Astrocyte (in vitro differentiated cells and primary cell): ENCODE measurements at regions not wholly inside any gene's neighbourhood (a gene's known extent, or its start where the extent isn't known, plus 50 kb on each side); places are given as distances from the start of the nearest gene placed in this dataset.

Source experiments
- EZH2 ChIP-seq: IDR thresholded peaks from 2 replicates; pipeline ENCODE4 v1.6.1; 2012; ENCODE audit warnings: mild to moderate bottlenecking, low read length, inconsistent platforms; ENCODE audit not compliant: insufficient read depth
- TF ChIP-seq, protein P1 (sequence below): IDR thresholded peaks from 2 replicates; pipeline ENCODE4 v1.5.1; 2011; ENCODE audit warnings: low read depth, mild to moderate bottlenecking, inconsistent platforms, low read length, moderate library complexity; ENCODE audit not compliant: insufficient read depth

DNA sequence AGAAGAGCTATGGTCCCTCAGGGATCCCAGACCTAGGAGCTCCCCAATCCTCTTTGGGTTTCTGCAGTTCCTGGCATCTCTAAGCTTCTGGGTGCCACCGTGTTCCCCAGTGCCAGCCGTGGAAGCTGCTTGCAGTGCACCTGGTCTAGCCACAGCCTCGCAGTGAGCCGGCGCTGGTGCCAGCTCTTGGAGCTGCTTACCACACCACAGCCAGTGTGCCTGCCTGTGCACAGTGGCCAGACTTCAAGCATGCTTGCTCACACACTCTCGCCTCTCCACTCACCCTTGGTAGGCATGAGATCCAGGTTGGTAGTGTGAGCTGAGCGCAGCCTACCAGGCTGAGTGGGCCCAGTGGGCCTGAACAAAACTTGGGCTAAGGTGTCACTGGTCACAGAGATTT lies 971.9 kb downstream of the DCDC2C start:
- TF ChIP-seq, protein P1, sequence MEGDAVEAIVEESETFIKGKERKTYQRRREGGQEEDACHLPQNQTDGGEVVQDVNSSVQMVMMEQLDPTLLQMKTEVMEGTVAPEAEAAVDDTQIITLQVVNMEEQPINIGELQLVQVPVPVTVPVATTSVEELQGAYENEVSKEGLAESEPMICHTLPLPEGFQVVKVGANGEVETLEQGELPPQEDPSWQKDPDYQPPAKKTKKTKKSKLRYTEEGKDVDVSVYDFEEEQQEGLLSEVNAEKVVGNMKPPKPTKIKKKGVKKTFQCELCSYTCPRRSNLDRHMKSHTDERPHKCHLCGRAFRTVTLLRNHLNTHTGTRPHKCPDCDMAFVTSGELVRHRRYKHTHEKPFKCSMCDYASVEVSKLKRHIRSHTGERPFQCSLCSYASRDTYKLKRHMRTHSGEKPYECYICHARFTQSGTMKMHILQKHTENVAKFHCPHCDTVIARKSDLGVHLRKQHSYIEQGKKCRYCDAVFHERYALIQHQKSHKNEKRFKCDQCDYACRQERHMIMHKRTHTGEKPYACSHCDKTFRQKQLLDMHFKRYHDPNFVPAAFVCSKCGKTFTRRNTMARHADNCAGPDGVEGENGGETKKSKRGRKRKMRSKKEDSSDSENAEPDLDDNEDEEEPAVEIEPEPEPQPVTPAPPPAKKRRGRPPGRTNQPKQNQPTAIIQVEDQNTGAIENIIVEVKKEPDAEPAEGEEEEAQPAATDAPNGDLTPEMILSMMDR: no peak
- TF ChIP-seq EZH2: no peak
